Dermis microvascular lymphatic vessel endothelial cell (primary cell): ENCODE measurements at regions not wholly inside any gene's neighbourhood (a gene's known extent, or its start where the extent isn't known, plus 50 kb on each side); places are given as distances from the start of the nearest gene placed in this dataset.
"Not testable (repeated sequence)": the region's sequence is repeated elsewhere in the genome, so short reads cannot be mapped to it uniquely, and the experiment has no call there.

Source experiments
- DNase-seq, 2 donors: peaks; one replicate each; pipeline versions ENCODE4 v3.0.0 to v3.0.0-alpha.2; 2010; ENCODE audit warnings: low read depth in 2 of 2

DNA sequence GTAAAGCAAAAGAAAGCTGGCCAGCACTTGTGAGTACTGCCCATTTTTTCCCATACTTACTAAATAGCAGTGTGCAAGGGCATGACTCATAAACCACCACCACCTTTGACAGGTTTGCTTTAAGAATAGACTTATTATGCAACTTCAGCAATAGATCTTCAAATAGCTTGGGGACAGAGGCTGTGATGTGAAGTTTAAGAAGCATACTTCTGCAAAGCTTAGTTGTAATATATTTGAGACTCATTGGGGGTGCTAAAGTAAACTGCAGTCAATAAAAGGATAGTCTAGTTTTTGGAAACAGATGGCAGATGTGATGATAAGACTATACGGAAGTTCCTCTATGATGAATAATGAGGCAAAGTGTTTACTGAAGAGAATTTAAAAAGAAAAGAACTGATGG is 210.0 kb downstream of the PLA2G4A start:
- DNase-seq, result no peak

DNA sequence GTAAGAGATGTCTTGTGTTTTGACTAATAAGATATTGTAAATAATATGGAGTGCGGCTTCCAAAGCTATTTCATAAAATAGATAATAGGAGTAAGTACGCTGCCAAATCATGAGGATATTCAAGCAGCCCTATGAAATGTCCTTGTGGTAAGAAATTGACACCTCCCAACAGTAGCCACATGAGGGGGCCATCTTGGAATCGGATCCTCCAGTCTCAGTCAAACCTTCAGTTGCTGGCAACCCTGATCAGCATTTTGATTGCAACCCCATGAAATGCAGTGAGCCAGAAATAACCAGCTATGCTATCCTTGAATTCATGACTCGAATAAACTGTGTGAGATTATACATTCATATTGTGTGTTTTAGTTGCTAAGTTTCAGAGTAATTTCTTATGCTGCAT is 212.4 kb downstream of the PLA2G4A start:
- no peak for DNase-seq

GRCh38 chr1:187042538-187042937 is 213.8 kb downstream of the PLA2G4A start:
- DNase-seq, result no peak

- DNase-seq, result not testable (repeated sequence)
These were observed 214.7 kb downstream of the PLA2G4A start for GRCh38 chr1:187043433-187043832.

GRCh38 chr1:187044411-187044810 is 215.7 kb downstream of the PLA2G4A start:
- DNase-seq, result no peak

DNA sequence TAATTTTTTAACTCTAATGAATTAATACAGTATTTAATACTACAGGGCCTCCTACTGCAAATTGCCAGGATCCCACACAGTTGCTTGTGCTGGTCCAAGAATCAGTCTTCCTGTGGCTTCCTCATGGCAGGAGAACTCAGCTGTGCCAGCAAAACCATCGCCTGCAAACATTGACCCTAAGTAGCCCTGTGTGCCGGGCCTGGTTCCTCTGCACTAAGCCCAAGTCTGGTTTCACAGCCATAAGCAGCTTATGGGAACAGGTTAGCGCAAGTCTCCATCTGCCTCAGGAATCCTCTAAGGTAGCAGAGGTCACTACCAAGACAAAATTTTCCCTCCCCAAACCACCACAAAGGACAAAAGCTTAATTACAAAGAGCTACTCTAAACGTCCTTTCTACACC is 216.6 kb downstream of the PLA2G4A start:
- DNase-seq, result no peak

GRCh38 chr1:187046293-187046692 is 217.5 kb downstream of the PLA2G4A start:
- no peak for DNase-seq

DNA sequence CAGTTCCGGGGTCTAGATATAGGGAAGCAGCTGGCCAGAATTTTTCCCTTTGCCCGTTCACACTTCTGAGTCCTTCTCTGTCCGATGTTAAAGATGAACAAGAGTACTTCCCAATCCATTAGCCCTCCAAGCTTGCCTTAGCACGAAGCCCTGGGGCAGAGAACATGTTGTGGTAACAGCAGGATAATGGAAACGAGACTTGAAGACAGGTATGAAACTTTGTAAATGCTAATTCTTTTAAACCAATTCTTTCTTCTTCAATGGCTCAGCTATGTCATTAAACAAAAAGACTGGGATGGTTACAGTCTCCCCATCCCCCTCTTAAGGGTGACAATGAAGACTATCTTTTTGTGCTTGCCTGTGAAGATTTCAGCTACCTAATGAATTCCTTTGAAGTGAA is 218.5 kb downstream of the PLA2G4A start:
- no peak for DNase-seq

- peak; percentile 31 to 63 for DNase-seq
These were observed 223.0 kb downstream of the PLA2G4A start for GRCh38 chr1:187051618-187052232.

DNA sequence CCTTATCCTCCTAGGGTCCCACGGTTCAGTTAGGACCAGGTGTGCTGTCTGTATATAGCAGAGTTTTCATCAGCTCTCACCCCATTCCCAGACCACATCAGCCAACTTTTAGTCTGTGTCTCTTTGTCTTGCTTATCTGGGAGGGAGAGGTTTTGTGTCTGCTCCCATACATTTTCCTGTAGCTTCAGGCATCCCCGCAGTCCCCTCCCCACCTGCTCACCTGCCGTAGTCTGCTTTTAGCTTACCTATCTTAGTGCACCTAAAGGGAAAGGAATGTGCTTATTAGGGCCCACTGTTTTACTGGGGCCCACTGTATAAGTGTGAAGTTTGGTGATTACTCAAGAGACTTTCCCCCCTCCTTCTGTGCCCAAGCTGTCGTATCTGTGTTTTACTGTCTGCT is 225.1 kb downstream of the PLA2G4A start:
- DNase-seq, result no peak

DNA sequence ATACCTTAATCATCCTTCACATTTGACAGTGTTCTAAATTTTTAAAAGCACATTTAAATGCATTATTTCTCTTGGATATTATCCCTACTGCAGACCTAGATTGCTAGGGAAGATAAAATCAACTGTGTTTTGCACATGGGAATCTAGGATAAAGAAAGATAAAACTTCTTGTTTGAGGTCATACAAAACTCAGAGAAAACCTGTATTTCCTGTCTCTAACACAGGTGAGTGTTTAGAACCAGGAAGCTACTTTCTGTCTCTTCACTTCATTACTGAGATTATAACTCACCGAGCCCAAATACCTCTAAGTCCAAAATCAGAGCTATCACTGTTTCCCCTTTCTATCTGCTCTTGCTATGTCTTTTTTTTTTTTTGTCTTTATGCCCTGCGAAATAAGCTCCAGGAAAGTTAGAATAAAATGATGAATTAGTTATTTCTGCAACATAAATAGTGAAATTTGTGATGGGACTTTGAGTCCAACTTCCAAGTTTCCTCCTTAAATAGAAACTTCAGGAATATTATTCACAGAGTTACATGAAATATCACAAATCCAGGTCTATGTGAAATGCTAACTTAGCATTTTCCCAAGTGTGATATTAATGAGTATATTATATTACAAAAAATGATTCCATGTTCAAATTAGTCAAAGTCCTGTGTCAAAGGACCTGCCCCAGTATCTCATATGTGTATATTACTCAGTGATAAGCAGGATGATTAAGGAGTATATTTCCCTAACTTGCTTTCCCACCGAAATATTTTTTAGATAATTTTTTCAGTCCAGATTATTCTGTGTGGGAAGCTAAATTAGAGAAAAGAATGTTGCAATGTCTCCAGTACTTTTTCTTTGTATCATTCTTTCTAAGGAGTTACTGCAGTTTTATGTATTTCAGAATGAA is 226.4 kb downstream of the PLA2G4A start:
- no peak for DNase-seq

- no peak for DNase-seq
These were observed 234.5 kb downstream of the PLA2G4A start for GRCh38 chr1:187063271-187063670.

DNA sequence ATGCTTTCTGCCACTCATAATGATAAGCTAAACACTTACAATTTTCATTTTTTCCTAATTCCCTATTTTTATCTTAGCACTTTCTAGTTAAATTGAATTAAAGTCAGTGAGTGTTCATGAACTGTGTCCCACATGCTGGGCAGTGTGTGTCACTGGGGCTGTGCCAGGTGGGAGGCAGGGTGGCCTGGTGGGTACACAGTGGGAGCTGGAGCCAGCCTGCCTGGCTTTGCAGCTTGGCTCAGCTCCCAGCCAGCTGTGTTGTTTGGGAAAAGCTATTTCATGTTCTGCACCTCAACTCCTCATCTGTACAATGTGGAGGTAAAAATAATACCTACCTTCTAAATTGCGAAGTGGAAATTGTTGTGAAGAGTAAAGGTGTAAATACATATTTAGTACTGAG is 238.4 kb downstream of the PLA2G4A start:
- DNase-seq, result no peak

GRCh38 chr1:187070076-187070475 is 241.3 kb downstream of the PLA2G4A start:
- no peak for DNase-seq

- not testable (repeated sequence) for DNase-seq
These were observed 243.7 kb downstream of the PLA2G4A start for GRCh38 chr1:187072262-187073034.

GRCh38 chr1:187073035-187073560 is 244.3 kb downstream of the PLA2G4A start:
- not testable (repeated sequence) for DNase-seq

GRCh38 chr1:187073634-187074245 is 245.0 kb downstream of the PLA2G4A start:
- not testable (repeated sequence) for DNase-seq

DNA sequence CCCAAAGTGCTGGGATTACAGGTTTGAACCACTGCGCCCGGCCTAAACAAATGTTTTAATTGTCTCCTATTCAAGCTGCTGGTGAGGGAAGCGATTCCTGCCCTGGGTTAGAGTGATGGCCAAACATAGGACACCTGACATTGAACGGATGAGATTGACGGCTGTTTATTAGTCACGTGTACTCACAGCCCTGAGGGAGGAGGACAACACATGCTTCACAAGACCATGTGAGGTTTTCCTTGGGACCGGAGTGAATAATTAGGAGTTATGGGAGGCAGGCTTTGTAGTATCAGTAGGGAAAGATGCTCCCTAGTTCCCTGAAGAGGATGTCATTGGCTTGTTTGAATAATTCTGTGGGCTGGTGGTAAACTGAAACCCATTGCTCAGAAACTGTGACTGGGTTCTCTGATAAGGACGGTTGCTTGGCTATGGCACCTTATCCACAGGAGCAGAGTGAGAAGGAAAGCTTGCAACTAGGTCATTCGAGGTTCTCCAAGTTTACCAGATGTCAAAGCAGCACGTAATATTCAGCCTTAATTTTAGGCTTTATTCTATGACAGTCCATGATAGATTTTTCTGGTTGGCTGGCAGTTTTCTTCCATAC is 245.8 kb downstream of the PLA2G4A start:
- no peak for DNase-seq

GRCh38 chr1:187076922-187077321 is 248.2 kb downstream of the PLA2G4A start:
- no peak for DNase-seq

DNA sequence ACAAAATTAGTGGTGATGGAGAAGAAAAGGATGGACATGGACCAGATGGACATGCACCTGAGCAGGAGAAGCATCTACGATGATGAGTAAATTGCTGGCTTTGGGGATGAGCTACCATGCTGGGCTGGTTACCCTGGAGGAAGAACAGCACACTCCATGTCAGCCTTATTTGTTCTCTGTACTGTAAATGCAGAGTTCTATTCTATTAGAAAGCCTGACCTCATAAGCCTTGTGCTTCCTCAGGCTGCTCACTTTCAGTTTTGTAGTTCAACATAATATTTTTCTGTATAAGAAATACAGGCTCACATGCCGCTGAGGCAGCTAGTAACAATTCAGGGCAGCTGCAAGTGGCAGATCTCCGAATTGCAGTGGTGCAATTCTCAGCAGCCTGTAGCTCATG is 249.6 kb downstream of the PLA2G4A start:
- no peak for DNase-seq

DNA sequence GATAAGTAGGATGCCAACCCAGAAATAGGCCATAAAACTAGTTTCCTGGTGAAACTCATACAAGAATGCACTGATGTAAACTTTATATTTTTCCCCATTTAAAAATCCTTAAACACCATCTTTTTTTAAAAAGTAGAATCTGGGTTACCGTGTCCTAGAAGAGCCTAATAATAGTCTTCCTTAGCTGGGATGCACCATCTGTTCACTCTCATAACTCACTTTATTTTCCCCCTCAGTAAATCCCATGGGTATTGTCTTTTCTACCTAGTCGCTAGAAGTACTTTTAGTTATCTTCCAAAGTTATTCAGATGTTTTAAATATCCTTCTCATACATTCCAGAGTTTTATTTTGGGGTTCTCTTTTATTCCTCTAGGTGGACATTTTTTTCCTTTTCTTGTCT is 250.2 kb downstream of the PLA2G4A start:
- DNase-seq, result no peak
